PC-3 (cell line): ENCODE measurements at regions not wholly inside any gene's neighbourhood (a gene's known extent, or its start where the extent isn't known, plus 50 kb on each side); places are given as distances from the start of the nearest gene placed in this dataset.

ENCODE experiments used
- ATAC-seq: fragments of 200-7000 bp; cut with Tn5 transposase; 2 replicates; pipeline ENCODE4 v1.9.1; 2020; ENCODE audit warnings: mild to moderate bottlenecking, moderate library complexity
- BruUV-seq: library from RNA; stranded (reverse); fragments of 400-500 nt; replicated peaks from 2 replicates; lab custom pipeline; 2021; lab: Mats Ljungman, UMichigan
- CTCF ChIA-PET: fragments of 300-600 bp; sonication (Branson Sonifier 250); formaldehyde crosslinking; loops from one replicate; lab custom pipeline; 2022; ENCODE audit warnings: antibody characterized with exemption; lab: Charles Lee
- POLR2A ChIA-PET: fragments of 300-600 bp; sonication (Branson Sonifier 250); formaldehyde crosslinking; loops from one replicate; lab custom pipeline; 2022; ENCODE audit warnings: antibody characterized with exemption; ENCODE audit not compliant: unreplicated experiment; lab: Charles Lee
- DNase-seq: peaks from one replicate; pipeline ENCODE4 v3.0.0-alpha.2; 2015
- H2AFZ ChIP-seq: fragments of 300-600 bp; sonication (generic); 2 replicates; pipeline ENCODE4 v1.6.0; 2016; ENCODE audit warnings: antibody characterized with exemption, low read length
- H3F3A ChIP-seq: fragments of 300-600 bp; sonication (generic); one replicate; pipeline ENCODE4 v1.6.0; 2017; ENCODE audit warnings: antibody characterized with exemption, low read length, control low read depth, mild to moderate bottlenecking; ENCODE audit not compliant: unreplicated experiment
- H3K27ac ChIP-seq: fragments of 300-600 bp; sonication (generic); 2 replicates; pipeline ENCODE4 v1.5.1; 2016; ENCODE audit warnings: mild to moderate bottlenecking, low read length
- H3K27me3 ChIP-seq: fragments of 300-600 bp; sonication (generic); 2 replicates; pipeline ENCODE4 v1.6.1; 2016; ENCODE audit warnings: low read length, mixed read lengths
- H3K36me3 ChIP-seq: fragments of 300-600 bp; sonication (generic); 2 replicates; pipeline ENCODE4 v1.6.1; 2016; ENCODE audit warnings: low read depth, mixed run types, low read length, mixed read lengths
- H3K4me1 ChIP-seq: fragments of 300-600 bp; sonication (generic); 2 replicates; pipeline ENCODE4 v1.5.1; 2016; ENCODE audit warnings: low read length; ENCODE audit not compliant: insufficient read depth
- H3K4me2 ChIP-seq: fragments of 300-600 bp; sonication (generic); 2 replicates; pipeline ENCODE4 v1.6.0; 2016; ENCODE audit warnings: low read length
- H3K4me3 ChIP-seq: fragments of 300-600 bp; sonication (generic); 2 replicates; pipeline ENCODE4 v1.5.1; 2016; ENCODE audit warnings: mild to moderate bottlenecking, low read length, mixed read lengths
- H3K79me2 ChIP-seq: fragments of 300-600 bp; sonication (generic); 2 replicates; pipeline ENCODE4 v1.6.1; 2017; ENCODE audit warnings: low read length, mixed read lengths
- H3K9ac ChIP-seq: fragments of 300-600 bp; sonication (generic); 2 replicates; pipeline ENCODE4 v1.6.0; 2016; ENCODE audit warnings: mild to moderate bottlenecking, low read length
- H3K9me2 ChIP-seq: fragments of 300-600 bp; sonication (generic); replicated peaks from 2 replicates; pipeline ENCODE4 v1.6.1; 2016; ENCODE audit warnings: mixed run types, low read length, mixed read lengths
- H3K9me3 ChIP-seq: fragments of 300-600 bp; sonication (generic); 2 replicates; pipeline ENCODE4 v1.6.1; 2016; ENCODE audit warnings: low read length, mixed read lengths
- H4K20me1 ChIP-seq: fragments of 300-600 bp; sonication (generic); 2 replicates; pipeline ENCODE4 v1.6.1; 2016; ENCODE audit warnings: low read length, mixed read lengths
- EZH2 ChIP-seq: fragments of 300-600 bp; sonication (generic); IDR thresholded peaks from one replicate; pipeline ENCODE4 v1.6.1; 2017; ENCODE audit warnings: antibody characterized with exemption, mild to moderate bottlenecking, low read length; ENCODE audit not compliant: unreplicated experiment
- EZH2phosphoT487 ChIP-seq: fragments of 300-600 bp; sonication (generic); IDR thresholded peaks from 2 replicates; pipeline ENCODE4 v1.6.1; 2018; ENCODE audit warnings: mild to moderate bottlenecking, antibody characterized with exemption, low read length, borderline replicate concordance
- intact Hi-C: fragments of 100-400 bp; cut with micrococcal nuclease; formaldehyde crosslinking; loops from 2 replicates; pipeline ENCODE4 v1.9.0; 2023
- TF ChIP-seq, protein P1 (sequence below): fragments of 300-600 bp; sonication (generic); conservative IDR thresholded peaks from 2 replicates; pipeline ENCODE4 v1.5.1; 2017; ENCODE audit warnings: antibody characterized with exemption, low read depth, mild to moderate bottlenecking, low read length

DNA sequence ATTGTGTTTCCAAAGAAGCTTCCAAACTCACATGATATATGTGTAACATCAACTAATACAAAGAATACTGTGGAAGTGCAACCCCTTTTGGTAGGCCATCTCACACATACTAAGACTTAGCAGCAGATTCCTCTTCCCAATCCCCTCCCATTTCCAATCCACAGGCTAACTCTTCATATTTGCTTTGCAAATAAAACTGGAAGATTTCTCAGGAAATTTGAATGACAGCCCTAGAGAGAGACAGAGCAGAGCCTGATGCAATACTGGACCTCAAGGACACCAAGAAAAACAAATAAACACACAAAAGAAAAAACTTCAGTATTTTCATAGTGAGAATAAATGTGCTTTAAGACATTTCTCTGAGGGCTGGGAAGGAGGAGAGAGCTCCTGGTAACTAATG, 190.2 kb upstream of the BRINP3 start:
- ATAC-seq (peak; percentile 58), DNase-seq (no peak)
- H3K4me3 ChIP-seq, result no peak overlapping the region
- no peak overlapping the region for H2AFZ ChIP-seq
- H3F3A ChIP-seq, result no peaks in the 10 kb centered on the region
- no peaks in the 10 kb centered on the region for H3K4me1 ChIP-seq
- no TSS peak for BruUV-seq
- H3K9me3 ChIP-seq, result no peaks in the 10 kb centered on the region
- TF ChIP-seq EZH2 (no peak), EZH2phosphoT487 (no peak)
- TF ChIP-seq, protein P1, sequence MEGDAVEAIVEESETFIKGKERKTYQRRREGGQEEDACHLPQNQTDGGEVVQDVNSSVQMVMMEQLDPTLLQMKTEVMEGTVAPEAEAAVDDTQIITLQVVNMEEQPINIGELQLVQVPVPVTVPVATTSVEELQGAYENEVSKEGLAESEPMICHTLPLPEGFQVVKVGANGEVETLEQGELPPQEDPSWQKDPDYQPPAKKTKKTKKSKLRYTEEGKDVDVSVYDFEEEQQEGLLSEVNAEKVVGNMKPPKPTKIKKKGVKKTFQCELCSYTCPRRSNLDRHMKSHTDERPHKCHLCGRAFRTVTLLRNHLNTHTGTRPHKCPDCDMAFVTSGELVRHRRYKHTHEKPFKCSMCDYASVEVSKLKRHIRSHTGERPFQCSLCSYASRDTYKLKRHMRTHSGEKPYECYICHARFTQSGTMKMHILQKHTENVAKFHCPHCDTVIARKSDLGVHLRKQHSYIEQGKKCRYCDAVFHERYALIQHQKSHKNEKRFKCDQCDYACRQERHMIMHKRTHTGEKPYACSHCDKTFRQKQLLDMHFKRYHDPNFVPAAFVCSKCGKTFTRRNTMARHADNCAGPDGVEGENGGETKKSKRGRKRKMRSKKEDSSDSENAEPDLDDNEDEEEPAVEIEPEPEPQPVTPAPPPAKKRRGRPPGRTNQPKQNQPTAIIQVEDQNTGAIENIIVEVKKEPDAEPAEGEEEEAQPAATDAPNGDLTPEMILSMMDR, result no peak
- ChIA-PET CTCF (no interaction called here), POLR2A (interaction anchor here (0.7 kb wide), 1 partner anchor 11 kb away, joined by 3 read pairs; no protein-coding TSS in a partner anchor)
- H3K36me3 ChIP-seq, result no peaks in the 10 kb centered on the region
- no peaks in the 10 kb centered on the region for H4K20me1 ChIP-seq
- intact Hi-C loops, result no loop called here
- H3K9me2 ChIP-seq, result 0 out of 2 replicates have a peak, but pooled peaks cover 3% of the 10 kb centered on the region
- H3K9ac ChIP-seq, result no peak overlapping the region
- H3K4me2 ChIP-seq, result no peak overlapping the region
- H3K27me3 ChIP-seq, result peaks cover 5% of the 10 kb centered on the region; the same call in 1 of the 2 replicates
- H3K27ac ChIP-seq, result no peak overlapping the region
- H3K79me2 ChIP-seq, result no peaks in the 10 kb centered on the region

DNA sequence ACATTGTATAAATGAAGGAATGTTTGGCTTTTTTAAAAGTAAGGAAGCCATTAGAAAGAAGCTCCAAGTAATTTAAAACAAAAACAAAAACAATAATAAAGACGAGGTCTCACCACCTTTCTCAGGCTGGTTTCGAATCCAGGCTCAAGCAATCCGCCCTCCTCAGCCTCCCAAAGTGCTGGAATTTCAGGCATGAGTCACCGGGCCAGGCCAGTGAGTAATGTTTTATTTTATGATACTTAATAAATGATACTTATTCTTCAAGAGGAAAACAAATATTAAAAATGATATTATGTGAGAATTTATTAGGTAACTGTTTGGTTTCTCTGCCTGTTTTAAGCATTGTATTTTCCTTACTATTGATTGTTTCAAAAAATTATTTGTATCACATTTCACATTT, 201.4 kb upstream of the BRINP3 start:
- no TSS peak for BruUV-seq
- peak; percentile 97 for ATAC-seq
- 0 out of 2 replicates have a peak, but pooled peaks cover 5% of the 10 kb centered on the region for H3K27me3 ChIP-seq
- H3K4me1 ChIP-seq, result peaks cover 10% of the 10 kb centered on the region
- H3K9me3 ChIP-seq, result no peaks in the 10 kb centered on the region
- DNase-seq, result peak; percentile 85
- H3F3A ChIP-seq, result no peaks in the 10 kb centered on the region
- no peak overlapping the region for H3K27ac ChIP-seq
- H2AFZ ChIP-seq, result peak overlapping the region; percentile 13; the same call in 1 of the 2 replicates
- intact Hi-C loops, result loop anchor here (1.0 kb wide), 1 partner anchor 345 kb away; no protein-coding TSS in a partner anchor
- no peaks in the 10 kb centered on the region for H3K79me2 ChIP-seq
- POLR2A ChIA-PET, result interaction anchor here (0.5 to 0.7 kb wide), 2 partner anchors 11 to 15 kb away, joined by 3 read pairs; no protein-coding TSS in a partner anchor
- no peak overlapping the region for H3K4me3 ChIP-seq
- H3K4me2 ChIP-seq, result peak overlapping the region; percentile 27
- no peaks in the 10 kb centered on the region for H3K9me2 ChIP-seq
- no peaks in the 10 kb centered on the region for H3K36me3 ChIP-seq
- CTCF ChIA-PET, result interaction anchor here (1.1 kb wide), 1 partner anchor 185 kb away, joined by 5 read pairs; no protein-coding TSS in a partner anchor
- TF ChIP-seq, protein P1, result no peak
- TF ChIP-seq EZH2 (no peak), EZH2phosphoT487 (no peak)
- no peaks in the 10 kb centered on the region for H4K20me1 ChIP-seq
- H3K9ac ChIP-seq, result no peak overlapping the region

DNA sequence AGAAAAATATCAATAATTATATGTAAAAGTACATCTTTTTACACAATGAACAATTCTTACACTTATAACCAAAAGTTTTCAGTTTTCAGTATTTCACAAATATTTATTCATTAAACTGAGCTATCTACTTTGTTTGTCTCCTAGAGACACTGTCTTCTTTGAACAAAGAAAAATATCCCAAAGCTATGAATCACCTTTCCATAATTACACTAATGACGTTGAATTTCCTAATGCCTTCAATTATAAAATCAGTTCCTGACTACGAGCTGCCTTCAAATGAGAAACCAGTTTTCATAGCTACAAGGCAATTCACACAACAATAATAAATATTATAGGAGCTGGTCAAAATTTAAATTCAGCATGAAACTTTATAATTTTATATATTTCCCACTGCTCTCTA, 201.8 kb upstream of the BRINP3 start:
- no peaks in the 10 kb centered on the region for H3K79me2 ChIP-seq
- ATAC-seq, result peak; percentile 68
- H3K36me3 ChIP-seq, result no peaks in the 10 kb centered on the region
- no peak overlapping the region for H3K27ac ChIP-seq
- ChIA-PET CTCF (interaction anchor here (1.1 kb wide), 1 partner anchor 184 kb away, joined by 5 read pairs; no protein-coding TSS in a partner anchor), POLR2A (interaction anchor here (0.5 to 0.7 kb wide), 2 partner anchors 12 to 16 kb away, joined by 3 read pairs; no protein-coding TSS in a partner anchor)
- H3K27me3 ChIP-seq, result 0 out of 2 replicates have a peak, but pooled peaks cover 5% of the 10 kb centered on the region
- no peak overlapping the region for H3K4me3 ChIP-seq
- H2AFZ ChIP-seq, result no peak overlapping the region
- H4K20me1 ChIP-seq, result no peaks in the 10 kb centered on the region
- intact Hi-C loops, result loop anchor here (1.0 kb wide), 1 partner anchor 345 kb away; no protein-coding TSS in a partner anchor
- H3F3A ChIP-seq, result no peaks in the 10 kb centered on the region
- BruUV-seq, result no TSS peak
- H3K4me1 ChIP-seq, result peaks cover 10% of the 10 kb centered on the region
- no peak overlapping the region for H3K9ac ChIP-seq
- H3K9me2 ChIP-seq, result no peaks in the 10 kb centered on the region
- DNase-seq, result peak; percentile 35
- peak overlapping the region; percentile 27 for H3K4me2 ChIP-seq
- TF ChIP-seq EZH2, result no peak
- TF ChIP-seq, protein P1, result no peak
- no peak for TF ChIP-seq EZH2phosphoT487
- H3K9me3 ChIP-seq, result no peaks in the 10 kb centered on the region
